ENCODE measurements at regions not wholly inside any gene's neighbourhood (a gene's known extent, or its start where the extent isn't known, plus 50 kb on each side); places are given as distances from the start of the nearest gene placed in this dataset.

GRCh38 chr12:124389725-124390441, 95.0 kb downstream of the RFLNA start:
- Histone ChIP-seq H3K27ac (ENCODE audit: low read depth, low read length) (no peak overlapping the region), H3K9me3 (ENCODE audit: control insufficient read depth, low read length) (no peaks in the 10 kb centered on the region), H3K9ac (ENCODE audit: extremely low read depth, low read length, poor library complexity, severe bottlenecking) (no peak overlapping the region), H3K4me1 (ENCODE audit: control insufficient read depth, insufficient read depth, low read length) (peaks cover 8% of the 10 kb centered on the region), H3K36me3 (ENCODE audit: control insufficient read depth, insufficient read depth, low read length) (peaks cover 13% of the 10 kb centered on the region), H3K4me3 (ENCODE audit: low read length) (no peak overlapping the region), H3K27me3 (ENCODE audit: control insufficient read depth, insufficient read depth, low read length, poor library complexity, severe bottlenecking) (no peaks in the 10 kb centered on the region)
- Mint-ChIP-seq H3K9me3 (no peaks in the 10 kb centered on the region), H3K4me1 (peaks cover 3% of the 10 kb centered on the region), H3K36me3 (ENCODE audit: low read depth) (peaks cover 15% of the 10 kb centered on the region), H3K27me3 (ENCODE audit: insufficient read depth) (no peaks in the 10 kb centered on the region), H3K4me3 (peak overlapping the region; percentile 31), H3K27ac (no peak overlapping the region)
- no peak for TF ChIP-seq CTCF (conservative IDR thresholded peaks at IDR 0.05)
- no peak for DNase-seq
- 82 to 84% methylated on average over 12 to 16 of the region's 16 CpGs for WGBS, 2 experiments (ENCODE audit: insufficient coverage in 1 of 2, insufficient read length in 1 of 2)

- WGBS, 2 experiments (ENCODE audit: insufficient coverage in 1 of 2, insufficient read length in 1 of 2) = 9 to 21% methylated on average over 15 to 39 of the region's 39 CpGs
- peak overlapping the region; percentile 80 for H3K27ac ChIP-seq (ENCODE audit: low read depth, low read length)
Measured at GRCh38 chr12:124389138-124389724, 94.3 kb downstream of the RFLNA start.

GRCh38 chr12:124388679-124389137, 93.8 kb downstream of the RFLNA start:
- Mint-ChIP-seq H3K9me3 (no peaks in the 10 kb centered on the region), H3K27me3 (ENCODE audit: insufficient read depth) (no peaks in the 10 kb centered on the region), H3K27ac (peak overlapping the region; percentile 48), H3K4me3 (peak overlapping the region; percentile 31), H3K36me3 (ENCODE audit: low read depth) (peaks cover 14% of the 10 kb centered on the region), H3K4me1 (peaks cover 3% of the 10 kb centered on the region)
- H3K9me3 ChIP-seq (ENCODE audit: control insufficient read depth, low read length) = no peaks in the 10 kb centered on the region
- peak; percentile 95 for DNase-seq
- no peaks in the 10 kb centered on the region for H3K27me3 ChIP-seq (ENCODE audit: control insufficient read depth, insufficient read depth, low read length, poor library complexity, severe bottlenecking)
- peak overlapping the region; percentile 80 for H3K27ac ChIP-seq (ENCODE audit: low read depth, low read length)
- WGBS, 2 experiments (ENCODE audit: insufficient coverage in 1 of 2, insufficient read length in 1 of 2) = 7 to 21% methylated on average over 5 to 33 of the region's 39 CpGs
- TF ChIP-seq CTCF (conservative IDR thresholded peaks at IDR 0.05) = no peak
- H3K4me1 ChIP-seq (ENCODE audit: control insufficient read depth, insufficient read depth, low read length) = peaks cover 8% of the 10 kb centered on the region
- no peak overlapping the region for H3K9ac ChIP-seq (ENCODE audit: extremely low read depth, low read length, poor library complexity, severe bottlenecking)
- H3K36me3 ChIP-seq (ENCODE audit: control insufficient read depth, insufficient read depth, low read length) = peaks cover 9% of the 10 kb centered on the region
- H3K4me3 ChIP-seq (ENCODE audit: low read length) = no peak overlapping the region

More at GRCh38 chr12:124389138-124389724, 94.3 kb downstream of the RFLNA start:
- H3K4me3 ChIP-seq (ENCODE audit: low read length) = no peak overlapping the region
- peaks cover 16% of the 10 kb centered on the region for H3K36me3 Mint-ChIP-seq (ENCODE audit: low read depth)
- H3K36me3 ChIP-seq (ENCODE audit: control insufficient read depth, insufficient read depth, low read length) = peaks cover 10% of the 10 kb centered on the region
- no peaks in the 10 kb centered on the region for H3K27me3 Mint-ChIP-seq (ENCODE audit: insufficient read depth)
- no peaks in the 10 kb centered on the region for H3K9me3 Mint-ChIP-seq
- no peak overlapping the region for H3K9ac ChIP-seq (ENCODE audit: extremely low read depth, low read length, poor library complexity, severe bottlenecking)
- no peak overlapping the region for H3K27ac Mint-ChIP-seq
- H3K9me3 ChIP-seq (ENCODE audit: control insufficient read depth, low read length) = no peaks in the 10 kb centered on the region
- peaks cover 3% of the 10 kb centered on the region for H3K4me1 Mint-ChIP-seq
- no peak for TF ChIP-seq CTCF (conservative IDR thresholded peaks at IDR 0.05)
- peak overlapping the region; percentile 31 for H3K4me3 Mint-ChIP-seq
- H3K27me3 ChIP-seq (ENCODE audit: control insufficient read depth, insufficient read depth, low read length, poor library complexity, severe bottlenecking) = no peaks in the 10 kb centered on the region
- DNase-seq = peak; percentile 92
- peaks cover 8% of the 10 kb centered on the region for H3K4me1 ChIP-seq (ENCODE audit: control insufficient read depth, insufficient read depth, low read length)

All from endodermal cell (in vitro differentiated cells).